Ovary (tissue), 7 donors: ENCODE measurements at regions not wholly inside any gene's neighbourhood (a gene's known extent, or its start where the extent isn't known, plus 50 kb on each side); places are given as distances from the start of the nearest gene placed in this dataset.

ENCODE experiments used
- DNase-seq, 5 donors: peaks; one replicate each; pipeline ENCODE4 v3.0.0-alpha.2; 2019 to 2020
- H3K27ac ChIP-seq, 2 donors: fragments of 200-600 bp; one replicate each; pipeline versions ENCODE4 v1.5.1 to v1.8.0; 2019 to 2022
- H3K27me3 ChIP-seq: fragments of 200-600 bp; one replicate; pipeline ENCODE4 v1.8.0; 2022
- H3K36me3 ChIP-seq: fragments of 200-600 bp; sonication (generic); one replicate; pipeline ENCODE4 v1.5.1; 2019
- H3K4me1 ChIP-seq: one replicate; pipeline ENCODE4 v1.8.1; 2013; ENCODE audit warnings: mild to moderate bottlenecking, moderate library complexity; ENCODE audit not compliant: insufficient read depth
- H3K4me3 ChIP-seq: fragments of 200-600 bp; sonication (generic); one replicate; pipeline ENCODE4 v1.5.1; 2017
- H3K9me3 ChIP-seq, 2 donors: fragments of 200-600 bp in 1 of 2; sonication (generic) in 1 of 2; one replicate each; pipeline versions ENCODE4 v1.5.1 to v1.8.1; 2013 to 2019; ENCODE audit warnings: mild to moderate bottlenecking in 1 of 2, moderate library complexity in 1 of 2
- CTCF ChIP-seq, 3 donors: fragments of 450-650 bp in 2 of 3; fragments of 200-600 bp in 1 of 3; IDR thresholded peaks; one replicate each; pipeline versions ENCODE4 v1.5.1 to v1.8.0; 2016 to 2022; ENCODE audit warnings: antibody characterized with exemption in 3 of 3, mild to moderate bottlenecking in 1 of 3
- EP300 ChIP-seq: sonication (generic); formaldehyde crosslinking; IDR thresholded peaks from one replicate; pipeline ENCODE4 v1.6.1; 2017; ENCODE audit warnings: antibody characterized with exemption
- POLR2A ChIP-seq: fragments of 450-650 bp; IDR thresholded peaks from one replicate; pipeline ENCODE4 v1.6.1; 2017; ENCODE audit warnings: antibody characterized with exemption, mild to moderate bottlenecking, moderate library complexity
- WGBS, 3 donors: extraction: QIAGEN DNeasy Blood & Tissue Kit in 1 of 3; methylation state at CpG; one replicate each; pipeline versions ENCODE4 v1.1.5 to v1.1.7; 2013 to 2017; 5-methylcytosine and 5-hydroxymethylcytosine counted together
- intact Hi-C, 4 donors: fragments of 100-400 bp; cut with DNase I; formaldehyde crosslinking; loops; one replicate each; pipeline versions ENCODE4 v1.11.0 to v1.15.1; 2022 to 2023
- donor health status: DM: no; HTN: no; CAD: no; lungs with moderate emphysema.
- donor health status: DM: no; HTN: no; CAD: no.
- donor health status: Bipolar disorder and iron deficiency.
- donor health status: DM: no; HTN: no; CAD: no.
- donor health status: DM: yes; HTN: yes; CAD: no.

GRCh38 chr2:65549631-65550030 lies 117.2 kb upstream of the SPRED2 start:
- no peak overlapping the region for H3K4me3 ChIP-seq
- no peaks in the 10 kb centered on the region for H3K27me3 ChIP-seq
- 95 to 98% (median 96%) methylated on average over 4 of the region's 4 CpGs for WGBS, 3 donors
- DNase-seq: no peak
- H3K27ac ChIP-seq: no peak overlapping the region
- intact Hi-C loops: loop anchor here (5.0 to 10.0 kb wide), 3 partner anchors 282 to 287 kb away; no protein-coding TSS in a partner anchor
- no peak for TF ChIP-seq POLR2A
- no peak for TF ChIP-seq EP300
- TF ChIP-seq CTCF (IDR thresholded peaks at IDR 0.05): no peak
- H3K36me3 ChIP-seq: no peaks in the 10 kb centered on the region
- H3K9me3 ChIP-seq: no peaks in the 10 kb centered on the region
- no peaks in the 10 kb centered on the region for H3K4me1 ChIP-seq

- intact Hi-C loops: loop anchor here in 2 of 4 donors (5.0 kb wide), 1 partner anchor 282 kb away; no protein-coding TSS in a partner anchor
- 94 to 97% (median 94%) methylated on average over 3 of the region's 3 CpGs for WGBS, 3 donors
- no peaks in the 10 kb centered on the region for H3K36me3 ChIP-seq
- no peak for TF ChIP-seq POLR2A
- no peak for TF ChIP-seq EP300
- no peak for TF ChIP-seq CTCF (IDR thresholded peaks at IDR 0.05)
- no peak overlapping the region for H3K4me3 ChIP-seq
- no peak overlapping the region for H3K27ac ChIP-seq
- no peaks in the 10 kb centered on the region for H3K4me1 ChIP-seq
- no peaks in the 10 kb centered on the region for H3K27me3 ChIP-seq
- no peaks in the 10 kb centered on the region for H3K9me3 ChIP-seq
- DNase-seq: no peak
Observed at GRCh38 chr2:65549257-65549627, 116.8 kb upstream of the SPRED2 start.

GRCh38 chr2:65548576-65549256 lies 116.3 kb upstream of the SPRED2 start:
- no peak overlapping the region for H3K4me3 ChIP-seq
- no peak overlapping the region for H3K27ac ChIP-seq
- H3K4me1 ChIP-seq: no peaks in the 10 kb centered on the region
- no peaks in the 10 kb centered on the region for H3K36me3 ChIP-seq
- TF ChIP-seq EP300 (no peak), POLR2A (no peak), CTCF (IDR thresholded peaks at IDR 0.05) (no peak)
- no peaks in the 10 kb centered on the region for H3K27me3 ChIP-seq
- no peaks in the 10 kb centered on the region for H3K9me3 ChIP-seq
- intact Hi-C loops: loop anchor here in 2 of 4 donors (5.0 kb wide), 1 partner anchor 281 kb away; no protein-coding TSS in a partner anchor
- DNase-seq: no peak
- WGBS, 3 donors: 87 to 94% (median 92%) methylated on average over 7 of the region's 7 CpGs

GRCh38 chr2:65548064-65548463 lies 115.7 kb upstream of the SPRED2 start:
- Histone ChIP-seq H3K4me3 (no peak overlapping the region), H3K9me3 (no peaks in the 10 kb centered on the region), H3K27ac (no peak overlapping the region), H3K4me1 (no peaks in the 10 kb centered on the region), H3K27me3 (no peaks in the 10 kb centered on the region), H3K36me3 (no peaks in the 10 kb centered on the region)
- 85 to 90% (median 87%) methylated on average over 4 of the region's 4 CpGs for WGBS, 3 donors
- intact Hi-C loops: loop anchor here in 2 of 4 donors (5.0 kb wide), 1 partner anchor 281 kb away; no protein-coding TSS in a partner anchor
- no peak for DNase-seq
- TF ChIP-seq EP300 (no peak), POLR2A (no peak), CTCF (IDR thresholded peaks at IDR 0.05) (no peak)
